GM12875 (cell line): ENCODE measurements at regions not wholly inside any gene's neighbourhood (a gene's known extent, or its start where the extent isn't known, plus 50 kb on each side); places are given as distances from the start of the nearest gene placed in this dataset.

Experiments
- H3K4me3 ChIP-seq: one replicate; pipeline ENCODE4 v1.5.1; 2011; ENCODE audit warnings: low read depth, low read length, control low read depth
- TF ChIP-seq, protein P1 (sequence below): IDR thresholded peaks from 2 replicates; pipeline ENCODE4 v1.5.1; 2011; ENCODE audit warnings: low read depth, mild to moderate bottlenecking, control low read depth, inconsistent platforms, low read length, moderate library complexity, borderline replicate concordance; ENCODE audit not compliant: insufficient read depth

GRCh38 chr1:244180256-244180655 is 129.2 kb downstream of the ZBTB18 start:
- TF ChIP-seq, protein P1, sequence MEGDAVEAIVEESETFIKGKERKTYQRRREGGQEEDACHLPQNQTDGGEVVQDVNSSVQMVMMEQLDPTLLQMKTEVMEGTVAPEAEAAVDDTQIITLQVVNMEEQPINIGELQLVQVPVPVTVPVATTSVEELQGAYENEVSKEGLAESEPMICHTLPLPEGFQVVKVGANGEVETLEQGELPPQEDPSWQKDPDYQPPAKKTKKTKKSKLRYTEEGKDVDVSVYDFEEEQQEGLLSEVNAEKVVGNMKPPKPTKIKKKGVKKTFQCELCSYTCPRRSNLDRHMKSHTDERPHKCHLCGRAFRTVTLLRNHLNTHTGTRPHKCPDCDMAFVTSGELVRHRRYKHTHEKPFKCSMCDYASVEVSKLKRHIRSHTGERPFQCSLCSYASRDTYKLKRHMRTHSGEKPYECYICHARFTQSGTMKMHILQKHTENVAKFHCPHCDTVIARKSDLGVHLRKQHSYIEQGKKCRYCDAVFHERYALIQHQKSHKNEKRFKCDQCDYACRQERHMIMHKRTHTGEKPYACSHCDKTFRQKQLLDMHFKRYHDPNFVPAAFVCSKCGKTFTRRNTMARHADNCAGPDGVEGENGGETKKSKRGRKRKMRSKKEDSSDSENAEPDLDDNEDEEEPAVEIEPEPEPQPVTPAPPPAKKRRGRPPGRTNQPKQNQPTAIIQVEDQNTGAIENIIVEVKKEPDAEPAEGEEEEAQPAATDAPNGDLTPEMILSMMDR, result no peak
- H3K4me3 ChIP-seq, result no peak overlapping the region

- H3K4me3 ChIP-seq, result no peak overlapping the region
- TF ChIP-seq, protein P1, result no peak
Measured at GRCh38 chr1:244181867-244182266, 130.8 kb downstream of the ZBTB18 start.

GRCh38 chr1:244183037-244183436 is 132.0 kb downstream of the ZBTB18 start:
- TF ChIP-seq, protein P1, result no peak

GRCh38 chr1:244186372-244186771 is 135.3 kb downstream of the ZBTB18 start:
- TF ChIP-seq, protein P1, result no peak
- no peak overlapping the region for H3K4me3 ChIP-seq

More at GRCh38 chr1:244183037-244183436, 132.0 kb downstream of the ZBTB18 start:
- H3K4me3 ChIP-seq, result no peak overlapping the region

DNA sequence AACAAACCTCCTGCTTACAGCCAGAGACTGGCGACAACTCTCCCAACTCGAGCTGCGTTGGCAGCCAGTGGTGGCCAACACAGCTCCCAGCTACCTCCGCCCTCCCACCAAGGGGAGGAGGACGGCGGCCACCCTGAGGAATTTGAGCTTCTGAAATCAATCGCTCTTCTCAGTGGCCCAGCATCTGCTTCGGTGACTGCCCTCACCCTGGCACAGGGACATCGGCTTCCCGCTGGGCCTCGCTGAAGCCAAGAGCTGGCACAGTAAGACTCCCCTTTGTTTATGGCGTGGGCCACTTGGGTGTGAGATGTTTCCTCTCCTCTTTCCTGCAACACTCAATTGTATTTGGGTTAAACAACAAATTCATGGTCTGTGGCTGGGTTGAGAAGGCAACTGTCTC is 136.2 kb downstream of the ZBTB18 start:
- TF ChIP-seq, protein P1, result no peak
- H3K4me3 ChIP-seq, result no peak overlapping the region

GRCh38 chr1:244191581-244191980 is 140.5 kb downstream of the ZBTB18 start:
- TF ChIP-seq, protein P1, result no peak
- no peak overlapping the region for H3K4me3 ChIP-seq

DNA sequence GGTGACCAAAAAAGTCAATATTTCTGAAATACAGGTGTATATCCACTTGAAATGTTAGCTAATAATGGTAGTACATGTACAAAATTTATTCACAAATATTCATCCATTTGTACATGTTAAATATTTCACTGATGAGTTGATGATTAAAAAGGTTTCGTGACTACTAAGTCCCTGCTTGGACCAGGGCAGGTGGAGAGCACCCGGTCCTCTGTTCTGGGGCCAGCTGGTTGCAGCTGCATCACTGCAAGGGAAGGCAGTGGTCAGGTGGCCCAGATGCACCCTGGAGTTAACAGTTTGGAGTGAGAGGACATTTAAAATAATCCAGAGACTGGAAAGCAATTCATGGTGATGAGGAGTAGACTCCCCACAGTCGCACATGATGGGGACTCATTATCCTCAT is 141.2 kb downstream of the ZBTB18 start:
- TF ChIP-seq, protein P1, result no peak
- H3K4me3 ChIP-seq, result no peak overlapping the region
